Hepatocyte (in vitro differentiated cells): ENCODE measurements at regions not wholly inside any gene's neighbourhood (a gene's known extent, or its start where the extent isn't known, plus 50 kb on each side); places are given as distances from the start of the nearest gene placed in this dataset.

Experiments used
- CTCF ChIP-seq: fragments of 200-600 bp; sonication (generic); IDR thresholded peaks from 2 replicates; pipeline ENCODE4 v1.5.1; 2016; ENCODE audit warnings: antibody characterized with exemption, mild to moderate bottlenecking; ENCODE audit not compliant: poor library complexity
- EZH2 ChIP-seq: fragments of 200-600 bp; sonication (generic); IDR thresholded peaks from 2 replicates; pipeline ENCODE4 v1.6.1; 2016; ENCODE audit warnings: antibody characterized with exemption, mild to moderate bottlenecking, borderline replicate concordance
- EZH2phosphoT487 ChIP-seq: fragments of 200-600 bp; sonication (generic); IDR thresholded peaks from one replicate; pipeline ENCODE4 v1.6.1; 2018; ENCODE audit warnings: antibody characterized with exemption, mild to moderate bottlenecking, low read depth, moderate library complexity; ENCODE audit not compliant: unreplicated experiment, severe bottlenecking

- no peak for TF ChIP-seq CTCF
- no peak for TF ChIP-seq EZH2phosphoT487
- TF ChIP-seq EZH2 = no peak
Observed at GRCh38 chr6:85134172-85134571, 315.7 kb upstream of the NT5E start.
